OCI-LY7 (cell line): ENCODE measurements at regions not wholly inside any gene's neighbourhood (a gene's known extent, or its start where the extent isn't known, plus 50 kb on each side); places are given as distances from the start of the nearest gene placed in this dataset.

Source experiments
- CTCF ChIP-seq: fragments of 200-600 bp; sonication (generic); conservative IDR thresholded peaks from 2 replicates; pipeline ENCODE4 v1.5.1; 2014; ENCODE audit warnings: mild to moderate bottlenecking, antibody characterized with exemption, low read length, moderate library complexity, mixed read lengths
- EZH2phosphoT487 ChIP-seq: fragments of 200-600 bp; sonication (generic); IDR thresholded peaks from 2 replicates; pipeline ENCODE4 v1.6.1; 2018; ENCODE audit warnings: low read depth, borderline replicate concordance, mild to moderate bottlenecking, mixed run types, antibody characterized with exemption, low read length, moderate library complexity, mixed read lengths

DNA sequence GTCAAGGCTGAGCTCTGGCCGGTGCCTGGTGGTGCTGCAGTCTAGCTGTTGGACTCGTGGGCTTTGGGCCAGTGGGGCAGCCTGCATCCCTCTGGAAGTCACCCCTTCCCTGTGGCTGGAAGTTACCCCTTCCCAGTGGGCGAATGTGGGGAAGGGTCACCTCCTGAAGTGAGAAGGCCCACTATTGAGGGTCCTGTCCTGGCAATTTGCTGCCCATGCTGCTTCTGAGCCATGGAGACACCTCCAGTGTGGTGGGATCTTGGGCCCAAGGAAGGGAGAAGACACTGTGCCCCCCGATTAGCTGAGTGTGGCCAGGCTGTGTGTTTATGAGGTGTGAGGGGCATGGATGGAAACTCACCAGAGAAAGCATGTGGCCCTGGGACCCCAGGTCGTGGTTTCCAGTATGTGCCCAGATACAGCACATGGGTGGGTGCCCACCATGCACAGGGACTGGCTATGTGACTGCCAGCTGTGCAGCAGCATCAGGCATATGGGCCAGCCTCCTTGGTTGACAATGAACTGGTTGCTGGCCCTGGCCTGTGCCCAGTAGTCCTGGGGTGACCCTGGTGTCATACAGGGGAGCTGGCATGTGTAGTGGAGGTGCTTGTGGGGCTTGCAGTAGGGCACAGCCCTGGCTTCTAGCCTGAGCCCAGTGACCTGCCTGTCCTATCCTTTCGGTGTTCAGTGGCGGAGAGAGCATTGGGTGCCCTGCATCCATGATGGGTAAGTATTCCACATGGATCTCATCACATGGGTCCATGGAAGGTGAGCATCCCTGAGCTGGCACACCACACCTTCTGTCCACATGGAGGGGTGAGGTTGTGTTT, 221.2 kb downstream of the SNRPN start:
- TF ChIP-seq CTCF: no peak
- TF ChIP-seq EZH2phosphoT487: no peak
